ENCODE measurements at regions not wholly inside any gene's neighbourhood (a gene's known extent, or its start where the extent isn't known, plus 50 kb on each side); places are given as distances from the start of the nearest gene placed in this dataset.

GRCh38 chr16:65283181-65283651, 161.4 kb upstream of the CDH11 start:
- intact Hi-C loops (cut with micrococcal nuclease; ENCODE audit: unreplicated experiment), result no loop called here
- no peaks in the 10 kb centered on the region for H3K4me1 ChIP-seq (ENCODE audit: insufficient read depth, low read length, poor library complexity, severe bottlenecking)
- no peak overlapping the region for H3K4me2 ChIP-seq (ENCODE audit: low read length)
- POLR2A ChIA-PET, result interaction anchor here (0.6 kb wide), 1 partner anchor 35 kb away, joined by 3 read pairs; no protein-coding TSS in a partner anchor
- no peak overlapping the region for H2AFZ ChIP-seq (ENCODE audit: low read length)
- BruUV-seq (replicated peaks), result no TSS peak
- no peaks in the 10 kb centered on the region for H3K36me3 ChIP-seq (ENCODE audit: insufficient read depth, low read length)
- no peaks in the 10 kb centered on the region for H3K79me2 ChIP-seq (ENCODE audit: insufficient read depth, low read depth, low read length)
- no peaks in the 10 kb centered on the region for H3K9me3 ChIP-seq (ENCODE audit: low read length)
- no peak overlapping the region for H3K27ac ChIP-seq (ENCODE audit: low read depth, low read length, poor library complexity, severe bottlenecking)
- no peak for DNase-seq (ENCODE audit: low spot score)
- TF ChIP-seq EZH2phosphoT487 (IDR thresholded peaks at IDR 0.05; ENCODE audit: borderline replicate concordance, low read depth, low read length) (no peak), CTCF (conservative IDR thresholded peaks at IDR 0.05; ENCODE audit: low read length) (no peak)
- no peaks in the 10 kb centered on the region for H3K9me2 ChIP-seq (ENCODE audit: insufficient read depth, low read length)
- H4K20me1 ChIP-seq (ENCODE audit: insufficient read depth, low read length), result no peaks in the 10 kb centered on the region
- CTCF ChIA-PET (ENCODE audit: unreplicated experiment), result no interaction called here
- H3K4me3 ChIP-seq (ENCODE audit: low read depth, low read length, poor library complexity, severe bottlenecking), result no peak overlapping the region

GRCh38 chr16:65281586-65281985, 159.7 kb upstream of the CDH11 start:
- Histone ChIP-seq H3K27ac (ENCODE audit: low read depth, low read length, poor library complexity, severe bottlenecking) (no peak overlapping the region), H3K4me2 (ENCODE audit: low read length) (no peak overlapping the region), H3K4me1 (ENCODE audit: insufficient read depth, low read length, poor library complexity, severe bottlenecking) (no peaks in the 10 kb centered on the region), H3K9me2 (ENCODE audit: insufficient read depth, low read length) (no peaks in the 10 kb centered on the region), H3K4me3 (ENCODE audit: low read depth, low read length, poor library complexity, severe bottlenecking) (no peak overlapping the region), H3K36me3 (ENCODE audit: insufficient read depth, low read length) (no peaks in the 10 kb centered on the region), H3K79me2 (ENCODE audit: insufficient read depth, low read depth, low read length) (no peaks in the 10 kb centered on the region), H4K20me1 (ENCODE audit: insufficient read depth, low read length) (no peaks in the 10 kb centered on the region), H2AFZ (ENCODE audit: low read length) (no peak overlapping the region), H3K9me3 (ENCODE audit: low read length) (no peaks in the 10 kb centered on the region)
- ChIA-PET CTCF (ENCODE audit: unreplicated experiment) (no interaction called here), POLR2A (no interaction called here)
- TF ChIP-seq EZH2phosphoT487 (IDR thresholded peaks at IDR 0.05; ENCODE audit: borderline replicate concordance, low read depth, low read length), result no peak
- no peak for TF ChIP-seq CTCF (conservative IDR thresholded peaks at IDR 0.05; ENCODE audit: low read length)
- BruUV-seq (replicated peaks), result no TSS peak
- DNase-seq (ENCODE audit: low spot score), result no peak
- intact Hi-C loops (cut with micrococcal nuclease; ENCODE audit: unreplicated experiment), result no loop called here

GRCh38 chr16:65280845-65281512, 159.1 kb upstream of the CDH11 start:
- H3K9me3 ChIP-seq (ENCODE audit: low read length), result no peaks in the 10 kb centered on the region
- no peaks in the 10 kb centered on the region for H3K9me2 ChIP-seq (ENCODE audit: insufficient read depth, low read length)
- no peak for DNase-seq (ENCODE audit: low spot score)
- CTCF ChIA-PET (ENCODE audit: unreplicated experiment), result no interaction called here
- H3K4me2 ChIP-seq (ENCODE audit: low read length), result no peak overlapping the region
- POLR2A ChIA-PET, result no interaction called here
- no peak overlapping the region for H3K4me3 ChIP-seq (ENCODE audit: low read depth, low read length, poor library complexity, severe bottlenecking)
- no peaks in the 10 kb centered on the region for H3K36me3 ChIP-seq (ENCODE audit: insufficient read depth, low read length)
- H3K79me2 ChIP-seq (ENCODE audit: insufficient read depth, low read depth, low read length), result no peaks in the 10 kb centered on the region
- H4K20me1 ChIP-seq (ENCODE audit: insufficient read depth, low read length), result no peaks in the 10 kb centered on the region
- H2AFZ ChIP-seq (ENCODE audit: low read length), result no peak overlapping the region
- H3K4me1 ChIP-seq (ENCODE audit: insufficient read depth, low read length, poor library complexity, severe bottlenecking), result no peaks in the 10 kb centered on the region
- intact Hi-C loops (cut with micrococcal nuclease; ENCODE audit: unreplicated experiment), result no loop called here
- BruUV-seq (replicated peaks), result no TSS peak
- no peak overlapping the region for H3K27ac ChIP-seq (ENCODE audit: low read depth, low read length, poor library complexity, severe bottlenecking)
- TF ChIP-seq EZH2phosphoT487 (IDR thresholded peaks at IDR 0.05; ENCODE audit: borderline replicate concordance, low read depth, low read length) (no peak), CTCF (conservative IDR thresholded peaks at IDR 0.05; ENCODE audit: low read length) (no peak)
